ENCODE measurements at regions not wholly inside any gene's neighbourhood (a gene's known extent, or its start where the extent isn't known, plus 50 kb on each side); places are given as distances from the start of the nearest gene placed in this dataset.
A peak's percentile ranks its signal among the peaks of the same experiment; 100 is the strongest.

DNA sequence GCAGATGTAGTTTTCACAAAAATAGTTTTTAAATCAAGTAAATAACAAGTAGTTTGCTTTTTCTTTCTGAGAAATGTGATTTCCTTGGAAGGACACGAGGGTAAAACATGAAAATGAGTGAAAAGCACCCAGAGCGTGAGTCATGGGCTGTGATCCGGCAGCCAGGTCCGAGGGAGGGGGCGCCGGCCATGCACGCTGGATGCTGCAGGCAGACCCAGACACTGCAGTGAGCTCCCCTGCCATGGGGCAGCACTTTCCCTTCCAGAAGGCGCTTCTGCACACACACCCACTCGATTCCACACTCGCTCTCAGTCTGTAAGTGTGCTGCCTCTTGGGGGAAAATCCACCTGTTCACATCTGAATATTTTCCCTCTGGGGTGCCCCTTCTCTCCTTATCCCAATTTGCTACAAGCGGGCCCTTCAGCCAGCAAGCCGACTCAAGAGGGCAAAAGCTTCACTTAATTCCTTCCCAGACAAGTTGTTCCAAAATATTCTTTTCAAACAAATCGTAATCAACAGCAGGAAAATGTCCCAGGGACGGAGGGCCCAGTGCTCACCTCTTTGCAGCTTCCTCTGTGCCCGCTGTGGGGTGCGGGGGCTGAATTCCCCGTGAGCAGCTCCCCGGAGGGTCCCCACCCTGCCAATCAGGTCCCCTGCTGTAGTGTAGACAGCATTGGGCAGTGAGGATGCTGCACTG, 87.0 kb upstream of the ID2 start:
- TF ChIP-seq, protein P1, sequence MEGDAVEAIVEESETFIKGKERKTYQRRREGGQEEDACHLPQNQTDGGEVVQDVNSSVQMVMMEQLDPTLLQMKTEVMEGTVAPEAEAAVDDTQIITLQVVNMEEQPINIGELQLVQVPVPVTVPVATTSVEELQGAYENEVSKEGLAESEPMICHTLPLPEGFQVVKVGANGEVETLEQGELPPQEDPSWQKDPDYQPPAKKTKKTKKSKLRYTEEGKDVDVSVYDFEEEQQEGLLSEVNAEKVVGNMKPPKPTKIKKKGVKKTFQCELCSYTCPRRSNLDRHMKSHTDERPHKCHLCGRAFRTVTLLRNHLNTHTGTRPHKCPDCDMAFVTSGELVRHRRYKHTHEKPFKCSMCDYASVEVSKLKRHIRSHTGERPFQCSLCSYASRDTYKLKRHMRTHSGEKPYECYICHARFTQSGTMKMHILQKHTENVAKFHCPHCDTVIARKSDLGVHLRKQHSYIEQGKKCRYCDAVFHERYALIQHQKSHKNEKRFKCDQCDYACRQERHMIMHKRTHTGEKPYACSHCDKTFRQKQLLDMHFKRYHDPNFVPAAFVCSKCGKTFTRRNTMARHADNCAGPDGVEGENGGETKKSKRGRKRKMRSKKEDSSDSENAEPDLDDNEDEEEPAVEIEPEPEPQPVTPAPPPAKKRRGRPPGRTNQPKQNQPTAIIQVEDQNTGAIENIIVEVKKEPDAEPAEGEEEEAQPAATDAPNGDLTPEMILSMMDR (IDR thresholded peaks at IDR 0.05; ENCODE audit: partially characterized antibody, unreplicated experiment), result no peak
- Mint-ChIP-seq H3K4me1 (ENCODE audit: low read depth, unreplicated experiment) (peaks cover 7% of the 10 kb centered on the region), H3K36me3 (ENCODE audit: unreplicated experiment) (no peaks in the 10 kb centered on the region), H3K27ac (ENCODE audit: unreplicated experiment) (no peak overlapping the region), H3K27me3 (ENCODE audit: unreplicated experiment) (peaks cover 7% of the 10 kb centered on the region), H3K4me3 (ENCODE audit: unreplicated experiment) (no peak overlapping the region), H3K9me3 (ENCODE audit: unreplicated experiment) (peaks cover 8% of the 10 kb centered on the region)
- DNase-seq, result no peak

DNA sequence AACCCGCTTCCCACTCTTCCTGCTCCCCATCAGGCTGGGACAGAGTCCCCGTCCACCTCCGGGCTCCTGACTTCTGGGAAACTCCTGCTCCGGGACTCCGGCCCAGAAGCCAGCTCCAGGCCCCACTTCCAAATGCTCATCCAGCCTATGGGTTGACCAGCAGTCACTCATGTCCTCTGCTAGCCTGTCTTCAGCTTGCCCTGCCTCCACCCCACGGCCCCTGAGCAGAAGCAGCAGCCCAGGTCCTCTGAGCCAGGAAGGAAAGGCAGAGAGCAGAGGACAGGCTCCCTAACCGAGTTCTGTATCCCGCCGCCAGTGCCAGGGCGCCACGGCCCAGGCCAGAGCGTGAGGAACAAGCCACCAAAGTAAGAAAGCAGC, 86.4 kb upstream of the ID2 start:
- H3K9me3 Mint-ChIP-seq (ENCODE audit: unreplicated experiment), result peaks cover 8% of the 10 kb centered on the region
- no peak overlapping the region for H3K27ac Mint-ChIP-seq (ENCODE audit: unreplicated experiment)
- peaks cover 7% of the 10 kb centered on the region for H3K27me3 Mint-ChIP-seq (ENCODE audit: unreplicated experiment)
- no peak overlapping the region for H3K4me3 Mint-ChIP-seq (ENCODE audit: unreplicated experiment)
- H3K36me3 Mint-ChIP-seq (ENCODE audit: unreplicated experiment), result no peaks in the 10 kb centered on the region
- no peak for DNase-seq
- TF ChIP-seq, protein P1 (IDR thresholded peaks at IDR 0.05; ENCODE audit: partially characterized antibody, unreplicated experiment), result no peak
- H3K4me1 Mint-ChIP-seq (ENCODE audit: low read depth, unreplicated experiment), result peaks cover 7% of the 10 kb centered on the region

DNA sequence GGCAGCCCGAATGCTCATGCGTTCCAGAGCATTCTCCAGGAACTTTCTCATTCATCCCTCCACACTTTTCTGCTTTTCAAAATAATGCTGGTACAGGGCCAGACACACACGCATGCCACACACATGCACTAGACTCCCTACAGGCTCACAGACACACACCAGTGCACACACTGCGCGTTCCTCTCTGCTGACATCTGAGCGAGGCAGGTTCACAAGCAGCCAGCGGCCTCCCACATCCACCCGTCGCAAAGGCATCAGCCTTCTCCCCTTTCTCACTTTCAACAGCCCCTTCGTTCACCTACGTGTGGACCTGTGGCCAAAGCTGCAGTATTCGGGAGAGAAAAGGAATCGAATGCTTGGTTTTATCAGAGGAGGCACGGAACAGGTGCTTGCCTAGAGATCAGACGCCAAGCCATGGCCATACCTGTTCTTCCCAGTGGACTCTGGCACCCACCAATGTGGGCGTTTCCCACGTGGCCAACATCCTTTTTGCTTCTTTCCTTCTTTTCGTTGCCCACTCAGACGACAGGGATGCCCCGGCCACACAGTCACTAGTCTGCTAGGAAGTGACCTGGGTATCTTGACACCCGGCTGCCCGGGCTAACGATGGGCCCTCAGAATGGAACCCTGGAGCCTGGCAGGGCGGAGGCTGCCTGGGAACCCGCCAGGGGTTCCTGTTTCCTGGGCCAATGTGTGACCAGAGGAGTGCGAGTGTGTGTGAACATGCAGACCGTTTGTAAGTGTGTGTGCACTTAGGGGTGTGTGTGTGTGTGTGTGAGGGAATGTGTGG, 85.8 kb upstream of the ID2 start:
- no peak overlapping the region for H3K4me3 Mint-ChIP-seq (ENCODE audit: unreplicated experiment)
- no peak for DNase-seq
- peaks cover 7% of the 10 kb centered on the region for H3K27me3 Mint-ChIP-seq (ENCODE audit: unreplicated experiment)
- H3K36me3 Mint-ChIP-seq (ENCODE audit: unreplicated experiment), result no peaks in the 10 kb centered on the region
- TF ChIP-seq, protein P1 (IDR thresholded peaks at IDR 0.05; ENCODE audit: partially characterized antibody, unreplicated experiment), result no peak
- H3K9me3 Mint-ChIP-seq (ENCODE audit: unreplicated experiment), result peaks cover 8% of the 10 kb centered on the region
- H3K4me1 Mint-ChIP-seq (ENCODE audit: low read depth, unreplicated experiment), result peaks cover 7% of the 10 kb centered on the region
- no peak overlapping the region for H3K27ac Mint-ChIP-seq (ENCODE audit: unreplicated experiment)

DNA sequence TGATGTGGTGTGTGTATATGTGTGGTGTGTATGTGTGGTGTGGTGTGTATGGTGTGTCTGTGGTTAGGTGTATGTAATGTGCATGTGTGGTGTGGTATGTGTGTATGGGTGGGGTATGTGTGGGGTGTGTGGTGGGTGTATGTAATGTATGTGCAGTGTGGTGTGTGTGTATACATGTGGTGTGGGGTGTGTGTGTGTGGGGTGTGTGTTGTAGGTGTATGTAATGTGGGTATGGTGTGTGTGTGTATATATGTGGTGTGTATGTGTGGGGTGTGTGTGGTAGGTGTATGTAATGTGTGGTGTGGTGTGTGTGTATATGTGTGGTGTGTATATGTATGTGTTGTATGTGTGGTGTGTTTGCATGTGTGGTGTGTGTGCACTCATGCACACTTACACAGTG, 84.8 kb upstream of the ID2 start:
- Mint-ChIP-seq H3K27ac (ENCODE audit: unreplicated experiment) (no peak overlapping the region), H3K36me3 (ENCODE audit: unreplicated experiment) (no peaks in the 10 kb centered on the region), H3K27me3 (ENCODE audit: unreplicated experiment) (peaks cover 7% of the 10 kb centered on the region), H3K9me3 (ENCODE audit: unreplicated experiment) (peaks cover 8% of the 10 kb centered on the region), H3K4me1 (ENCODE audit: low read depth, unreplicated experiment) (peaks cover 7% of the 10 kb centered on the region), H3K4me3 (ENCODE audit: unreplicated experiment) (peak overlapping the region; percentile 18)
- TF ChIP-seq, protein P1 (IDR thresholded peaks at IDR 0.05; ENCODE audit: partially characterized antibody, unreplicated experiment), result no peak
- no peak for DNase-seq
